GM12878 (cell line): ENCODE measurements at regions not wholly inside any gene's neighbourhood (a gene's known extent, or its start where the extent isn't known, plus 50 kb on each side); places are given as distances from the start of the nearest gene placed in this dataset.

Experiments used
- ATAC-seq: fragments of 200-7000 bp; cut with Tn5 transposase; 3 replicates; pipeline ENCODE4 v1.9.1; 2020; ENCODE audit warnings: mild to moderate bottlenecking, moderate library complexity
- BruUV-seq: library from RNA; stranded (reverse); fragments of 400-500 nt; replicated peaks from 2 replicates; lab custom pipeline; 2021; lab: Mats Ljungman, UMichigan
- CTCF ChIA-PET: fragments of 300-600 bp; sonication (Branson Sonifier 250); formaldehyde crosslinking; extraction: SDS; loops from one replicate; lab custom pipeline; 2021; ENCODE audit warnings: inconsistent platforms; lab: Yijun Ruan, JAX
- POLR2A ChIA-PET: fragments of 350-600 bp; formaldehyde crosslinking; extraction: SDS; loops from one replicate; lab custom pipeline; 2021; ENCODE audit warnings: inconsistent platforms; lab: Charles Lee
- RAD21 ChIA-PET: fragments of 300-600 bp; sonication (Branson Sonifier 250); formaldehyde crosslinking; loops from one replicate; lab custom pipeline; 2023; ENCODE audit warnings: antibody characterized with exemption; ENCODE audit not compliant: unreplicated experiment; lab: Charles Lee
- SMC1A ChIA-PET: fragments of 300-600 bp; sonication (Branson Sonifier 250); formaldehyde crosslinking; loops from one replicate; lab custom pipeline; 2023; ENCODE audit not compliant: unreplicated experiment, uncharacterized antibody; lab: Charles Lee
- DNase-seq: peaks from one replicate; pipeline ENCODE4 v3.0.0-alpha.2; 2011; ENCODE audit warnings: low read depth, low spot score
- FAIRE-seq: peaks from 3 replicates; lab custom pipeline; 2011; peaks lifted over from hg19 to GRCh38; lab: Jason Lieb, UNC
- H2AFZ ChIP-seq: 2 replicates; pipeline ENCODE4 v1.6.0; 2011; ENCODE audit warnings: low read depth, low read length, control low read depth; ENCODE audit not compliant: control insufficient read depth
- H3K27ac ChIP-seq: 2 replicates; pipeline ENCODE4 v1.5.1; 2011; ENCODE audit warnings: control low read depth; ENCODE audit not compliant: control insufficient read depth, insufficient read depth
- H3K27me3 ChIP-seq, 2 experiments: replicated peaks in 1 of 2; 2 replicates each; pipeline versions ENCODE4 v1.6.0 to v1.6.1; 2011; ENCODE audit warnings: low read length in 1 of 2; ENCODE audit not compliant: control insufficient read depth in 2 of 2, insufficient read depth in 2 of 2
- H3K36me3 ChIP-seq, 2 experiments: 2 replicates each; pipeline ENCODE4 v1.5.1; 2011; ENCODE audit warnings: low read length in 1 of 2; ENCODE audit not compliant: control insufficient read depth in 2 of 2, insufficient read depth in 2 of 2
- H3K4me1 ChIP-seq: 2 replicates; pipeline ENCODE4 v1.6.1; 2011; ENCODE audit warnings: mild to moderate bottlenecking, low read length, moderate library complexity, mixed read lengths; ENCODE audit not compliant: control insufficient read depth, insufficient read depth
- H3K4me2 ChIP-seq: 2 replicates; pipeline ENCODE4 v1.6.0; 2011; ENCODE audit warnings: control low read depth; ENCODE audit not compliant: control insufficient read depth, insufficient read depth
- H3K4me3 ChIP-seq: fragments of 200-600 bp; sonication (generic); 2 replicates; pipeline ENCODE4 v1.5.1; 2016
- H3K79me2 ChIP-seq: 2 replicates; pipeline ENCODE4 v1.6.0; 2011; ENCODE audit warnings: low read length; ENCODE audit not compliant: control insufficient read depth, insufficient read depth
- H3K9ac ChIP-seq: 2 replicates; pipeline ENCODE4 v1.8.0; 2011; ENCODE audit warnings: low read length, control low read depth, mixed read lengths; ENCODE audit not compliant: control insufficient read depth, insufficient read depth
- H3K9me3 ChIP-seq: replicated peaks from 3 replicates; pipeline ENCODE4 v1.5.1; 2011; ENCODE audit warnings: mild to moderate bottlenecking, low read length; ENCODE audit not compliant: control insufficient read depth, insufficient read depth
- H4K20me1 ChIP-seq: 2 replicates; pipeline ENCODE4 v1.6.0; 2011; ENCODE audit not compliant: control insufficient read depth, insufficient read depth
- CBX5 ChIP-seq: sonication (generic); IDR thresholded peaks from 2 replicates; pipeline ENCODE4 v1.6.1; 2016; ENCODE audit warnings: low read depth, moderate library complexity, mild to moderate bottlenecking, inconsistent platforms
- CHD1 ChIP-seq: IDR thresholded peaks from 2 replicates; pipeline ENCODE4 v1.6.1; 2012; ENCODE audit warnings: low read depth, low read length, improper control_type of control experiment
- ESRRA ChIP-seq: IDR thresholded peaks from 2 replicates; pipeline ENCODE4 v1.6.1; 2012; ENCODE audit warnings: mild to moderate bottlenecking, low read length, improper control_type of control experiment
- KDM1A ChIP-seq: fragments of 200-600 bp; sonication (generic); IDR thresholded peaks from 2 replicates; pipeline ENCODE4 v1.6.1; 2016; ENCODE audit warnings: borderline replicate concordance
- LARP7 ChIP-seq: fragments of 450-650 bp; IDR thresholded peaks from 2 replicates; pipeline ENCODE4 v1.6.1; 2017; ENCODE audit warnings: mild to moderate bottlenecking
- NR2F1 ChIP-seq: fragments of 450-650 bp; conservative IDR thresholded peaks from 2 replicates; pipeline ENCODE4 v1.6.1; 2017; ENCODE audit warnings: mild to moderate bottlenecking
- POLR2AphosphoS5 ChIP-seq: IDR thresholded peaks from 2 replicates; pipeline ENCODE4 v1.6.1; 2011; ENCODE audit warnings: mild to moderate bottlenecking, low read length, inconsistent platforms
- RCOR1 ChIP-seq: conservative IDR thresholded peaks from 2 replicates; pipeline ENCODE4 v1.6.1; 2012; ENCODE audit warnings: low read depth, low read length, improper control_type of control experiment
- SKIL ChIP-seq: fragments of 450-650 bp; IDR thresholded peaks from 2 replicates; pipeline ENCODE4 v1.6.1; 2017; ENCODE audit warnings: mild to moderate bottlenecking, low read depth, inconsistent platforms; ENCODE audit not compliant: poor library complexity, severe bottlenecking
- SREBF1 ChIP-seq: IDR thresholded peaks from 2 replicates; pipeline ENCODE4 v1.6.1; 2012; ENCODE audit warnings: mild to moderate bottlenecking, low read length
- SREBF2 ChIP-seq: IDR thresholded peaks from 2 replicates; pipeline ENCODE4 v1.6.1; 2012; ENCODE audit warnings: mild to moderate bottlenecking, low read length
- SUPT20H ChIP-seq: IDR thresholded peaks from 2 replicates; pipeline ENCODE4 v1.6.1; 2011; ENCODE audit warnings: low read depth, mild to moderate bottlenecking, low read length, moderate library complexity, borderline replicate concordance; ENCODE audit not compliant: control insufficient read depth
- TBL1XR1 ChIP-seq: IDR thresholded peaks from 2 replicates; pipeline ENCODE4 v1.6.1; 2012; ENCODE audit warnings: low read depth, low read length, improper control_type of control experiment
- USF1 ChIP-seq: IDR thresholded peaks from 2 replicates; pipeline ENCODE4 v1.6.1; 2011; ENCODE audit warnings: borderline replicate concordance, low read depth, mild to moderate bottlenecking, moderate library complexity, mixed read lengths, low read length; ENCODE audit not compliant: insufficient read depth; ENCODE audit errors: extremely low read length
- USF2 ChIP-seq: IDR thresholded peaks from 2 replicates; pipeline ENCODE4 v1.6.1; 2011; ENCODE audit warnings: low read depth, low read length, improper control_type of control experiment, borderline replicate concordance
- ZNF217 ChIP-seq: fragments of 450-650 bp; IDR thresholded peaks from 2 replicates; pipeline ENCODE4 v1.6.1; 2017; ENCODE audit warnings: antibody characterized with exemption, mild to moderate bottlenecking
- WGBS: methylation state at CpG from one replicate; pipeline ENCODE4 v1.1.6; 2016; ENCODE audit warnings: low lambda C conversion rate; ENCODE audit not compliant: insufficient replicate concordance, insufficient coverage; ENCODE audit errors: missing lambda C conversion rate; 5-methylcytosine and 5-hydroxymethylcytosine counted together
- in situ Hi-C: fragments of 300-500 bp; cut with MboI; formaldehyde crosslinking; loops from 9 replicates; pipeline ENCODE4 v1.14.3; 2018; ENCODE audit warnings: mixed read lengths
- intact Hi-C: fragments of 100-400 bp; cut with micrococcal nuclease; formaldehyde crosslinking; loops from one replicate; pipeline ENCODE4 v1.14.2; 2022; ENCODE audit not compliant: unreplicated experiment

GRCh38 chr1:233503366-233503954 lies 110.4 kb upstream of the KCNK1 start:
- peaks cover 4% of the 10 kb centered on the region for H3K9me3 ChIP-seq
- H2AFZ ChIP-seq = no peak overlapping the region
- TF ChIP-seq SUPT20H = no peak
- no peak for TF ChIP-seq KDM1A
- no peak for TF ChIP-seq ESRRA
- TF ChIP-seq RCOR1 = no peak
- TF ChIP-seq SREBF1 = no peak
- no peak for TF ChIP-seq LARP7
- no peak for TF ChIP-seq POLR2AphosphoS5
- no peak for TF ChIP-seq ZNF217
- no peak overlapping the region for H3K4me3 ChIP-seq
- in situ Hi-C loops = no loop called here
- CTCF ChIA-PET = interaction anchor here (0.9 to 1.4 kb wide), 2 partner anchors 23 to 62 kb away, joined by 3 read pairs; no protein-coding TSS in a partner anchor
- no TSS peak for BruUV-seq
- FAIRE-seq (no peak), ATAC-seq (no peak), DNase-seq (no peak)
- H3K27ac ChIP-seq = no peak overlapping the region
- RAD21 ChIA-PET = no interaction called here
- H4K20me1 ChIP-seq = no peaks in the 10 kb centered on the region
- no peaks in the 10 kb centered on the region for H3K4me1 ChIP-seq
- SMC1A ChIA-PET = interaction anchor here (1.1 kb wide), 1 partner anchor 23 kb away, joined by 3 read pairs; no protein-coding TSS in a partner anchor
- H3K79me2 ChIP-seq = no peaks in the 10 kb centered on the region
- H3K4me2 ChIP-seq = no peak overlapping the region
- POLR2A ChIA-PET = no interaction called here
- no peaks in the 10 kb centered on the region for H3K36me3 ChIP-seq
- no peaks in the 10 kb centered on the region for H3K27me3 ChIP-seq
- H3K9ac ChIP-seq = no peak overlapping the region
- intact Hi-C loops = no loop called here
- WGBS = 75% methylated on average over 5 of the region's 5 CpGs

GRCh38 chr1:233505130-233505529 lies 108.8 kb upstream of the KCNK1 start:
- Histone ChIP-seq H3K4me3 (no peak overlapping the region), H3K4me2 (no peak overlapping the region), H3K79me2 (no peaks in the 10 kb centered on the region), H3K36me3 (no peaks in the 10 kb centered on the region), H4K20me1 (no peaks in the 10 kb centered on the region), H3K27me3 (no peaks in the 10 kb centered on the region), H3K9me3 (peaks cover 4% of the 10 kb centered on the region), H3K4me1 (no peaks in the 10 kb centered on the region), H3K9ac (no peak overlapping the region), H3K27ac (no peak overlapping the region), H2AFZ (no peak overlapping the region)
- ChIA-PET POLR2A (no interaction called here), SMC1A (no interaction called here), CTCF (no interaction called here), RAD21 (no interaction called here)
- BruUV-seq = no TSS peak
- DNase-seq = no peak
- ATAC-seq = peak; percentile 50
- FAIRE-seq = no peak
- intact Hi-C loops = no loop called here
- in situ Hi-C loops = no loop called here
- TF ChIP-seq USF2 (no peak), SKIL (peak; percentile 21), RCOR1 (no peak), CBX5 (no peak), SREBF2 (no peak), TBL1XR1 (no peak), CHD1 (no peak), USF1 (no peak), NR2F1 (no peak)
